Transverse colon (tissue), 3 donors: ENCODE measurements at regions not wholly inside any gene's neighbourhood (a gene's known extent, or its start where the extent isn't known, plus 50 kb on each side); places are given as distances from the start of the nearest gene placed in this dataset.

ENCODE experiments used
- POLR2A ChIP-seq: fragments of 450-650 bp; IDR thresholded peaks from one replicate; pipeline ENCODE4 v1.6.1; 2016; ENCODE audit warnings: antibody characterized with exemption, mild to moderate bottlenecking, moderate library complexity
- TF ChIP-seq, protein P1 (sequence below), 5 experiments: fragments of 200-600 bp in 3 of 5; fragments of 450-650 bp in 2 of 5; sonication (generic) in 3 of 5; IDR thresholded peaks; 1 replicate in 2 of 5; 2 replicates in 3 of 5; pipeline ENCODE4 v1.5.1; 2016 to 2017; ENCODE audit warnings: antibody characterized with exemption in 5 of 5, inconsistent platforms in 3 of 5, mild to moderate bottlenecking in 2 of 5, moderate library complexity in 1 of 5

DNA sequence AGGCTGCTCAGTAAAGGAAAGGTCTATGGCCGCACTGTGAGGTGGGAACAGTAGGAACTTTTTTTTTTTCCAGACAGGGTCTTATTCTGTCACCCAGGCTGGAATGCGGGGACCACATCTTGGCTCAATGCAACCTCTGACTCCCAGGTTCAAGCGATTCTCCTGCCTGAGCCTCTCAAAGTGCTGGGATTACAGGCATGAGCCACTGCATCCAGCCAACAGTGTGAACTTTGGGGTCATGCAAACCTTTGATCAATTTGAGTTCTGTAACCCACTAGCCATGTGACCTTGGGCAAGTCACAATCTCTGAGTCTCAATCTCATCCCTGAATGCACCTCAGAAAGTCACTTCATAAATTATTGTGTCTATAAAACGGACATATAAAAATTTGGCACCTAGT, 286.8 kb upstream of the CTNNB1 start:
- no peak for TF ChIP-seq POLR2A
- TF ChIP-seq, protein P1, sequence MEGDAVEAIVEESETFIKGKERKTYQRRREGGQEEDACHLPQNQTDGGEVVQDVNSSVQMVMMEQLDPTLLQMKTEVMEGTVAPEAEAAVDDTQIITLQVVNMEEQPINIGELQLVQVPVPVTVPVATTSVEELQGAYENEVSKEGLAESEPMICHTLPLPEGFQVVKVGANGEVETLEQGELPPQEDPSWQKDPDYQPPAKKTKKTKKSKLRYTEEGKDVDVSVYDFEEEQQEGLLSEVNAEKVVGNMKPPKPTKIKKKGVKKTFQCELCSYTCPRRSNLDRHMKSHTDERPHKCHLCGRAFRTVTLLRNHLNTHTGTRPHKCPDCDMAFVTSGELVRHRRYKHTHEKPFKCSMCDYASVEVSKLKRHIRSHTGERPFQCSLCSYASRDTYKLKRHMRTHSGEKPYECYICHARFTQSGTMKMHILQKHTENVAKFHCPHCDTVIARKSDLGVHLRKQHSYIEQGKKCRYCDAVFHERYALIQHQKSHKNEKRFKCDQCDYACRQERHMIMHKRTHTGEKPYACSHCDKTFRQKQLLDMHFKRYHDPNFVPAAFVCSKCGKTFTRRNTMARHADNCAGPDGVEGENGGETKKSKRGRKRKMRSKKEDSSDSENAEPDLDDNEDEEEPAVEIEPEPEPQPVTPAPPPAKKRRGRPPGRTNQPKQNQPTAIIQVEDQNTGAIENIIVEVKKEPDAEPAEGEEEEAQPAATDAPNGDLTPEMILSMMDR (IDR thresholded peaks at IDR 0.05), result no peak
